Tibial nerve (tissue), 3 donors: ENCODE measurements at regions not wholly inside any gene's neighbourhood (a gene's known extent, or its start where the extent isn't known, plus 50 kb on each side); places are given as distances from the start of the nearest gene placed in this dataset.

Experiments
- POLR2A ChIP-seq, 2 donors: fragments of 450-650 bp; IDR thresholded peaks; one replicate each; pipeline ENCODE4 v1.6.1; 2017; ENCODE audit warnings: antibody characterized with exemption in 2 of 2, mild to moderate bottlenecking in 2 of 2, moderate library complexity in 2 of 2
- TF ChIP-seq, protein P1 (sequence below), 5 experiments: fragments of 200-600 bp in 3 of 5; fragments of 450-650 bp in 2 of 5; sonication (generic) in 3 of 5; IDR thresholded peaks; one replicate each; pipeline ENCODE4 v1.5.1; 2016 to 2019; ENCODE audit warnings: antibody characterized with exemption in 5 of 5, mild to moderate bottlenecking in 3 of 5, moderate library complexity in 2 of 5

DNA sequence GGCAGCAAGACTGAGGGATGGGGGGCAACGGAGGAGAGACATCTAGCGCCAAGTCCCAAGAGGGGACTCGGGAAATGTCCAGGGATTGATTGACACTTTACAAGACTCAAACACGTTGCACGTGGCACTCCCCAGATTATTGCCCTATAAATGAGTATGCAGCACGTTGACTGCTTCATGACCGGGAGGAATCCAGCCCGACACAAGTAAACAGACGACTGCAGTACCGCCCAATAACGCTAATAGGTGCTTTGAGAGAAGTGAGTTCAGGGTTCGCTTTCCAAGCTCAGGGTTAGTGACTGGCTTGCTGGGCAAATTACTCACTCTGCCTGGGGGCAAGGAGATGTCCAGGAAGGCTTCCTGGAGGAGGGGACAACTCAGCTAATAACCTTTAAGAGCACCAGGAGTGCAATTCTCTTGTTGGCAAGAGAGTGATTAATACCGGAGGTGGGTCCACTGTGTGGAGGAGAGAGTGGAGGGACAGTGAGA lies 73.3 kb upstream of the MYL10 start:
- no peak for TF ChIP-seq POLR2A (IDR thresholded peaks at IDR 0.05)
- TF ChIP-seq, protein P1, sequence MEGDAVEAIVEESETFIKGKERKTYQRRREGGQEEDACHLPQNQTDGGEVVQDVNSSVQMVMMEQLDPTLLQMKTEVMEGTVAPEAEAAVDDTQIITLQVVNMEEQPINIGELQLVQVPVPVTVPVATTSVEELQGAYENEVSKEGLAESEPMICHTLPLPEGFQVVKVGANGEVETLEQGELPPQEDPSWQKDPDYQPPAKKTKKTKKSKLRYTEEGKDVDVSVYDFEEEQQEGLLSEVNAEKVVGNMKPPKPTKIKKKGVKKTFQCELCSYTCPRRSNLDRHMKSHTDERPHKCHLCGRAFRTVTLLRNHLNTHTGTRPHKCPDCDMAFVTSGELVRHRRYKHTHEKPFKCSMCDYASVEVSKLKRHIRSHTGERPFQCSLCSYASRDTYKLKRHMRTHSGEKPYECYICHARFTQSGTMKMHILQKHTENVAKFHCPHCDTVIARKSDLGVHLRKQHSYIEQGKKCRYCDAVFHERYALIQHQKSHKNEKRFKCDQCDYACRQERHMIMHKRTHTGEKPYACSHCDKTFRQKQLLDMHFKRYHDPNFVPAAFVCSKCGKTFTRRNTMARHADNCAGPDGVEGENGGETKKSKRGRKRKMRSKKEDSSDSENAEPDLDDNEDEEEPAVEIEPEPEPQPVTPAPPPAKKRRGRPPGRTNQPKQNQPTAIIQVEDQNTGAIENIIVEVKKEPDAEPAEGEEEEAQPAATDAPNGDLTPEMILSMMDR (IDR thresholded peaks at IDR 0.05) = no peak
